ENCODE measurements at regions not wholly inside any gene's neighbourhood (a gene's known extent, or its start where the extent isn't known, plus 50 kb on each side); places are given as distances from the start of the nearest gene placed in this dataset.
"Not testable (repeated sequence)": the region's sequence is repeated elsewhere in the genome, so short reads cannot be mapped to it uniquely, and the experiment has no call there.

- Histone ChIP-seq H2BK15ac (ENCODE audit: low read depth, poor library complexity, severe bottlenecking) (no peak overlapping the region), H3K14ac (ENCODE audit: low read length in 2 of 2) (no peak overlapping the region), H3K79me1 (replicated peaks; ENCODE audit: low read length, poor library complexity, severe bottlenecking) (no peaks in the 10 kb centered on the region), H3K4ac (ENCODE audit: low read depth in 1 of 2, low read length in 2 of 2) (no peak overlapping the region), H3K27me3 (ENCODE audit: control insufficient read depth in 1 of 2, insufficient read depth in 1 of 2, low read length in 2 of 2) (peaks cover 0 to 11% of the 10 kb centered on the region in 2 experiments), H3K36me3 (ENCODE audit: control insufficient read depth in 1 of 2, insufficient read depth in 2 of 2, low read depth in 1 of 2, low read length in 2 of 2) (no peaks in the 10 kb centered on the region), H3K23ac (ENCODE audit: low read length in 2 of 2) (no peak overlapping the region), H3K9ac (ENCODE audit: low read length) (no peak overlapping the region), H3K18ac (ENCODE audit: low read depth in 1 of 2, low read length in 2 of 2) (no peak overlapping the region), H3K4me3 (ENCODE audit: insufficient read depth in 1 of 2, low read depth in 1 of 2, low read length in 2 of 2) (no peak overlapping the region), H3K4me1 (ENCODE audit: control insufficient read depth, insufficient read depth, low read depth, low read length) (no peaks in the 10 kb centered on the region), H3K27ac (ENCODE audit: low read length, poor library complexity, severe bottlenecking) (no peak overlapping the region), H2AFZ (ENCODE audit: low read depth, low read length) (no peak overlapping the region), H2BK12ac (ENCODE audit: low read length in 2 of 2) (no peak overlapping the region), H4K8ac (ENCODE audit: low read length) (no peak overlapping the region), H3K4me2 (ENCODE audit: low read length, poor library complexity, severe bottlenecking) (no peak overlapping the region), H4K91ac (ENCODE audit: low read length) (no peak overlapping the region), H2BK120ac (ENCODE audit: low read depth, low read length) (no peak overlapping the region), H2AK5ac (ENCODE audit: low read length, severe bottlenecking) (no peak overlapping the region), H2BK5ac (ENCODE audit: low read depth, low read length, poor library complexity, severe bottlenecking) (no peak overlapping the region), H3K9me3 (ENCODE audit: control insufficient read depth, low read length) (no peaks in the 10 kb centered on the region)
- no peak for DNase-seq
- WGBS: no CpG with 5 or more reads among the region's 1 CpG
Measured at GRCh38 chr1:117714546-117714945, 108.7 kb downstream of the TENT5C start.

GRCh38 chr1:117716030-117716429, 110.2 kb downstream of the TENT5C start:
- not testable (repeated sequence) for H3K36me3 ChIP-seq (ENCODE audit: control insufficient read depth in 1 of 2, insufficient read depth in 2 of 2, low read depth in 1 of 2, low read length in 2 of 2); H2AK5ac ChIP-seq (ENCODE audit: low read length, severe bottlenecking); H2BK120ac ChIP-seq (ENCODE audit: low read depth, low read length); H3K23ac ChIP-seq (ENCODE audit: low read length in 2 of 2); H3K18ac ChIP-seq (ENCODE audit: low read depth in 1 of 2, low read length in 2 of 2); H3K9me3 ChIP-seq (ENCODE audit: control insufficient read depth, low read length); H3K14ac ChIP-seq (ENCODE audit: low read length in 2 of 2); H3K4me1 ChIP-seq (ENCODE audit: control insufficient read depth, insufficient read depth, low read depth, low read length); H2AFZ ChIP-seq (ENCODE audit: low read depth, low read length); H2BK15ac ChIP-seq (ENCODE audit: low read depth, poor library complexity, severe bottlenecking); H3K27me3 ChIP-seq (ENCODE audit: control insufficient read depth in 1 of 2, insufficient read depth in 1 of 2, low read length in 2 of 2); H3K9ac ChIP-seq (ENCODE audit: low read length); DNase-seq; H4K91ac ChIP-seq (ENCODE audit: low read length); H3K79me1 ChIP-seq (replicated peaks; ENCODE audit: low read length, poor library complexity, severe bottlenecking); H3K4me3 ChIP-seq (ENCODE audit: insufficient read depth in 1 of 2, low read depth in 1 of 2, low read length in 2 of 2); H3K4ac ChIP-seq (ENCODE audit: low read depth in 1 of 2, low read length in 2 of 2); H2BK12ac ChIP-seq (ENCODE audit: low read length in 2 of 2); H3K4me2 ChIP-seq (ENCODE audit: low read length, poor library complexity, severe bottlenecking); H3K27ac ChIP-seq (ENCODE audit: low read length, poor library complexity, severe bottlenecking); H2BK5ac ChIP-seq (ENCODE audit: low read depth, low read length, poor library complexity, severe bottlenecking); H4K8ac ChIP-seq (ENCODE audit: low read length)
- 73% methylated on average over 4 of the region's 4 CpGs for WGBS

- not testable (repeated sequence) for H2BK120ac ChIP-seq (ENCODE audit: low read depth, low read length); H3K79me1 ChIP-seq (replicated peaks; ENCODE audit: low read length, poor library complexity, severe bottlenecking); H3K4me3 ChIP-seq (ENCODE audit: insufficient read depth in 1 of 2, low read depth in 1 of 2, low read length in 2 of 2); H3K23ac ChIP-seq (ENCODE audit: low read length in 2 of 2); H3K18ac ChIP-seq (ENCODE audit: low read depth in 1 of 2, low read length in 2 of 2); H3K27ac ChIP-seq (ENCODE audit: low read length, poor library complexity, severe bottlenecking); H2AFZ ChIP-seq (ENCODE audit: low read depth, low read length); H2AK5ac ChIP-seq (ENCODE audit: low read length, severe bottlenecking); H3K27me3 ChIP-seq (ENCODE audit: control insufficient read depth in 1 of 2, insufficient read depth in 1 of 2, low read length in 2 of 2); H2BK12ac ChIP-seq (ENCODE audit: low read length in 2 of 2); H2BK15ac ChIP-seq (ENCODE audit: low read depth, poor library complexity, severe bottlenecking); DNase-seq; H4K91ac ChIP-seq (ENCODE audit: low read length); H3K4ac ChIP-seq (ENCODE audit: low read depth in 1 of 2, low read length in 2 of 2); H3K4me1 ChIP-seq (ENCODE audit: control insufficient read depth, insufficient read depth, low read depth, low read length); H2BK5ac ChIP-seq (ENCODE audit: low read depth, low read length, poor library complexity, severe bottlenecking); H3K4me2 ChIP-seq (ENCODE audit: low read length, poor library complexity, severe bottlenecking); H4K8ac ChIP-seq (ENCODE audit: low read length); H3K9me3 ChIP-seq (ENCODE audit: control insufficient read depth, low read length); H3K9ac ChIP-seq (ENCODE audit: low read length); H3K14ac ChIP-seq (ENCODE audit: low read length in 2 of 2); H3K36me3 ChIP-seq (ENCODE audit: control insufficient read depth in 1 of 2, insufficient read depth in 2 of 2, low read depth in 1 of 2, low read length in 2 of 2)
Measured at GRCh38 chr1:117717980-117718379, 112.1 kb downstream of the TENT5C start.

- not testable (repeated sequence) for H2BK120ac ChIP-seq (ENCODE audit: low read depth, low read length); H3K9ac ChIP-seq (ENCODE audit: low read length); DNase-seq; H3K27me3 ChIP-seq (ENCODE audit: control insufficient read depth in 1 of 2, insufficient read depth in 1 of 2, low read length in 2 of 2); H4K91ac ChIP-seq (ENCODE audit: low read length); H3K4ac ChIP-seq (ENCODE audit: low read depth in 1 of 2, low read length in 2 of 2); H3K9me3 ChIP-seq (ENCODE audit: control insufficient read depth, low read length); H3K36me3 ChIP-seq (ENCODE audit: control insufficient read depth in 1 of 2, insufficient read depth in 2 of 2, low read depth in 1 of 2, low read length in 2 of 2); H3K27ac ChIP-seq (ENCODE audit: low read length, poor library complexity, severe bottlenecking); H3K18ac ChIP-seq (ENCODE audit: low read depth in 1 of 2, low read length in 2 of 2); H2AFZ ChIP-seq (ENCODE audit: low read depth, low read length); H4K8ac ChIP-seq (ENCODE audit: low read length); H3K14ac ChIP-seq (ENCODE audit: low read length in 2 of 2); H2BK15ac ChIP-seq (ENCODE audit: low read depth, poor library complexity, severe bottlenecking); H3K4me3 ChIP-seq (ENCODE audit: insufficient read depth in 1 of 2, low read depth in 1 of 2, low read length in 2 of 2); H3K4me1 ChIP-seq (ENCODE audit: control insufficient read depth, insufficient read depth, low read depth, low read length); H3K4me2 ChIP-seq (ENCODE audit: low read length, poor library complexity, severe bottlenecking); H2BK12ac ChIP-seq (ENCODE audit: low read length in 2 of 2); H2BK5ac ChIP-seq (ENCODE audit: low read depth, low read length, poor library complexity, severe bottlenecking); H3K79me1 ChIP-seq (replicated peaks; ENCODE audit: low read length, poor library complexity, severe bottlenecking); H2AK5ac ChIP-seq (ENCODE audit: low read length, severe bottlenecking); H3K23ac ChIP-seq (ENCODE audit: low read length in 2 of 2)
- 89% methylated on average over 2 of the region's 2 CpGs for WGBS
Measured at GRCh38 chr1:117718596-117718995, 112.7 kb downstream of the TENT5C start.

All from mesenchymal stem cell (in vitro differentiated cells and primary cell).